Ishikawa (cell line): ENCODE measurements at regions not wholly inside any gene's neighbourhood (a gene's known extent, or its start where the extent isn't known, plus 50 kb on each side); places are given as distances from the start of the nearest gene placed in this dataset.

Experiments used
- CEBPB ChIP-seq: IDR thresholded peaks from 2 replicates; pipeline ENCODE4 v1.6.1; 2012
- CREB1 ChIP-seq: IDR thresholded peaks from 2 replicates; pipeline ENCODE4 v1.6.1; 2012; ENCODE audit warnings: low read depth
- EGR1 ChIP-seq: IDR thresholded peaks from 2 replicates; pipeline ENCODE4 v1.6.1; 2012
- EP300 ChIP-seq: IDR thresholded peaks from 2 replicates; pipeline ENCODE4 v1.6.1; 2012; ENCODE audit warnings: borderline replicate concordance
- FOXM1 ChIP-seq: IDR thresholded peaks from 2 replicates; pipeline ENCODE4 v1.6.1; 2012; ENCODE audit warnings: low read depth, borderline replicate concordance
- MAX ChIP-seq: IDR thresholded peaks from 2 replicates; pipeline ENCODE4 v1.6.1; 2012
- NFIC ChIP-seq: IDR thresholded peaks from 2 replicates; pipeline ENCODE4 v1.6.1; 2012
- RAD21 ChIP-seq: IDR thresholded peaks from 2 replicates; pipeline ENCODE4 v1.6.1; 2012; ENCODE audit warnings: low read depth
- TAF1 ChIP-seq: IDR thresholded peaks from 2 replicates; pipeline ENCODE4 v1.6.1; 2012; ENCODE audit warnings: low read depth, mild to moderate bottlenecking
- TCF12 ChIP-seq: IDR thresholded peaks from 2 replicates; pipeline ENCODE4 v1.6.1; 2012; ENCODE audit warnings: low read depth
- TEAD4 ChIP-seq: IDR thresholded peaks from 2 replicates; pipeline ENCODE4 v1.6.1; 2012
- YY1 ChIP-seq: IDR thresholded peaks from 2 replicates; pipeline ENCODE4 v1.6.1; 2012; ENCODE audit warnings: low read depth
- ZBTB7A ChIP-seq: IDR thresholded peaks from 2 replicates; pipeline ENCODE4 v1.6.1; 2012; ENCODE audit warnings: low read depth
- TF ChIP-seq, protein P1 (sequence below): IDR thresholded peaks from 2 replicates; pipeline ENCODE4 v1.6.1; 2012
- TF ChIP-seq, protein P2 (sequence below): IDR thresholded peaks from 2 replicates; pipeline ENCODE4 v1.6.1; 2012; ENCODE audit warnings: low read depth, mild to moderate bottlenecking

GRCh38 chr1:101152633-101153032 lies 84.2 kb upstream of the S1PR1 start:
- TF ChIP-seq RAD21: no peak
- no peak for TF ChIP-seq YY1
- no peak for TF ChIP-seq EP300
- TF ChIP-seq, protein P1, sequence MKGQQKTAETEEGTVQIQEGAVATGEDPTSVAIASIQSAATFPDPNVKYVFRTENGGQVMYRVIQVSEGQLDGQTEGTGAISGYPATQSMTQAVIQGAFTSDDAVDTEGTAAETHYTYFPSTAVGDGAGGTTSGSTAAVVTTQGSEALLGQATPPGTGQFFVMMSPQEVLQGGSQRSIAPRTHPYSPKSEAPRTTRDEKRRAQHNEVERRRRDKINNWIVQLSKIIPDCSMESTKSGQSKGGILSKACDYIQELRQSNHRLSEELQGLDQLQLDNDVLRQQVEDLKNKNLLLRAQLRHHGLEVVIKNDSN: no peak
- TF ChIP-seq, protein P2, sequence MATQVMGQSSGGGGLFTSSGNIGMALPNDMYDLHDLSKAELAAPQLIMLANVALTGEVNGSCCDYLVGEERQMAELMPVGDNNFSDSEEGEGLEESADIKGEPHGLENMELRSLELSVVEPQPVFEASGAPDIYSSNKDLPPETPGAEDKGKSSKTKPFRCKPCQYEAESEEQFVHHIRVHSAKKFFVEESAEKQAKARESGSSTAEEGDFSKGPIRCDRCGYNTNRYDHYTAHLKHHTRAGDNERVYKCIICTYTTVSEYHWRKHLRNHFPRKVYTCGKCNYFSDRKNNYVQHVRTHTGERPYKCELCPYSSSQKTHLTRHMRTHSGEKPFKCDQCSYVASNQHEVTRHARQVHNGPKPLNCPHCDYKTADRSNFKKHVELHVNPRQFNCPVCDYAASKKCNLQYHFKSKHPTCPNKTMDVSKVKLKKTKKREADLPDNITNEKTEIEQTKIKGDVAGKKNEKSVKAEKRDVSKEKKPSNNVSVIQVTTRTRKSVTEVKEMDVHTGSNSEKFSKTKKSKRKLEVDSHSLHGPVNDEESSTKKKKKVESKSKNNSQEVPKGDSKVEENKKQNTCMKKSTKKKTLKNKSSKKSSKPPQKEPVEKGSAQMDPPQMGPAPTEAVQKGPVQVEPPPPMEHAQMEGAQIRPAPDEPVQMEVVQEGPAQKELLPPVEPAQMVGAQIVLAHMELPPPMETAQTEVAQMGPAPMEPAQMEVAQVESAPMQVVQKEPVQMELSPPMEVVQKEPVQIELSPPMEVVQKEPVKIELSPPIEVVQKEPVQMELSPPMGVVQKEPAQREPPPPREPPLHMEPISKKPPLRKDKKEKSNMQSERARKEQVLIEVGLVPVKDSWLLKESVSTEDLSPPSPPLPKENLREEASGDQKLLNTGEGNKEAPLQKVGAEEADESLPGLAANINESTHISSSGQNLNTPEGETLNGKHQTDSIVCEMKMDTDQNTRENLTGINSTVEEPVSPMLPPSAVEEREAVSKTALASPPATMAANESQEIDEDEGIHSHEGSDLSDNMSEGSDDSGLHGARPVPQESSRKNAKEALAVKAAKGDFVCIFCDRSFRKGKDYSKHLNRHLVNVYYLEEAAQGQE: no peak
- TF ChIP-seq NFIC: no peak
- no peak for TF ChIP-seq MAX
- TF ChIP-seq TCF12: no peak
- no peak for TF ChIP-seq CEBPB
- no peak for TF ChIP-seq TEAD4
- TF ChIP-seq CREB1: no peak
- TF ChIP-seq ZBTB7A: no peak
- TF ChIP-seq FOXM1: no peak
- no peak for TF ChIP-seq TAF1
- TF ChIP-seq EGR1: no peak

- TF ChIP-seq, protein P2: no peak
- TF ChIP-seq EGR1 (no peak), TAF1 (no peak), CEBPB (no peak), RAD21 (no peak), ZBTB7A (no peak), MAX (no peak), TCF12 (no peak), FOXM1 (no peak), CREB1 (no peak), NFIC (no peak), YY1 (no peak), EP300 (no peak)
- TF ChIP-seq, protein P1: no peak
Measured at GRCh38 chr1:101151286-101151685, 85.5 kb upstream of the S1PR1 start.

DNA sequence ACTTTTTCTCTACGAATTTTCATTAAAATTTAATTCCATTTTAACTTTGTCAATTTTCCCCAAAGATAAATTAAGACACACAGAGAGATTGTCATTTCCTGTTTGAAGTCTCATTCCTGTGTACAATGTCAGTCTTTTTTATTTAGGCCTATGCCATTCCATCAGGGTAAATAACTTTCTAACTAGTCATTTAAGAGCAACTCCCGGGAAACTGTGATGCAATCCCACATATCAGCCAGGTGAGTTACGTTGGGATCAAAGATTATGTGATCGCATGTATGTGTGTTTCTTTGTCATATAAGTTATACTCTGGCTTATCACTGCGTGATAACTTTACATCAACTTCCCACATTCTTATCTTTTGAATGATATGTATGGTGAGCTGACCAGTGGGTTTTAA lies 86.1 kb upstream of the S1PR1 start:
- TF ChIP-seq, protein P1: no peak
- TF ChIP-seq TCF12 (no peak), CEBPB (0 out of 2 replicates have a peak, but pooled peaks have one; percentile 26), FOXM1 (no peak), CREB1 (no peak), EGR1 (no peak)

- no peak for TF ChIP-seq RAD21
- no peak for TF ChIP-seq TAF1
- TF ChIP-seq CEBPB: no peak
- no peak for TF ChIP-seq EGR1
- TF ChIP-seq, protein P2: no peak
- no peak for TF ChIP-seq FOXM1
- TF ChIP-seq MAX: no peak
- TF ChIP-seq, protein P1: no peak
Measured at GRCh38 chr1:101150266-101150665, 86.6 kb upstream of the S1PR1 start.
